GM21381 (cell line): ENCODE measurements at regions not wholly inside any gene's neighbourhood (a gene's known extent, or its start where the extent isn't known, plus 50 kb on each side); places are given as distances from the start of the nearest gene placed in this dataset.

Experiments used
- ATAC-seq: cut with Tn5 transposase; IDR thresholded peaks from one replicate; pipeline ENCODE4 v1.9.1; 2021; ENCODE audit warnings: mild to moderate bottlenecking, moderate library complexity; ENCODE audit not compliant: unreplicated experiment

GRCh38 chr11:130636722-130637464 lies 188.4 kb downstream of the ADAMTS15 start:
- ATAC-seq, result peak; percentile 79

- no peak for ATAC-seq
Observed at GRCh38 chr11:130637566-130637965, 189.1 kb downstream of the ADAMTS15 start.

- no peak for ATAC-seq
Observed at GRCh38 chr11:130638033-130638432, 189.6 kb downstream of the ADAMTS15 start.

GRCh38 chr11:130638624-130639023 lies 190.2 kb downstream of the ADAMTS15 start:
- ATAC-seq, result no peak

GRCh38 chr11:130639369-130639768 lies 190.9 kb downstream of the ADAMTS15 start:
- no peak for ATAC-seq

- no peak for ATAC-seq
Observed at GRCh38 chr11:130640526-130640925, 192.1 kb downstream of the ADAMTS15 start.

- ATAC-seq, result no peak
Observed at GRCh38 chr11:130641876-130642275, 193.4 kb downstream of the ADAMTS15 start.

- ATAC-seq, result no peak
Observed at GRCh38 chr11:130642994-130643393, 194.5 kb downstream of the ADAMTS15 start.

- no peak for ATAC-seq
Observed at GRCh38 chr11:130644187-130644586, 195.7 kb downstream of the ADAMTS15 start.

- no peak for ATAC-seq
Observed at GRCh38 chr11:130645164-130645842, 196.9 kb downstream of the ADAMTS15 start.

GRCh38 chr11:130645843-130646197 lies 197.4 kb downstream of the ADAMTS15 start:
- ATAC-seq, result no peak

- ATAC-seq, result no peak
Observed at GRCh38 chr11:130646881-130647280, 198.4 kb downstream of the ADAMTS15 start.

- ATAC-seq, result no peak
Observed at GRCh38 chr11:130647371-130647770, 198.9 kb downstream of the ADAMTS15 start.

GRCh38 chr11:130649801-130650200 lies 201.4 kb downstream of the ADAMTS15 start:
- ATAC-seq, result no peak

GRCh38 chr11:130650456-130651030 lies 202.1 kb downstream of the ADAMTS15 start:
- no peak for ATAC-seq

- no peak for ATAC-seq
Observed at GRCh38 chr11:130651066-130651855, 202.8 kb downstream of the ADAMTS15 start.

- no peak for ATAC-seq
Observed at GRCh38 chr11:130652671-130653335, 204.4 kb downstream of the ADAMTS15 start.

GRCh38 chr11:130653838-130654636 lies 205.6 kb downstream of the ADAMTS15 start:
- ATAC-seq, result no peak

GRCh38 chr11:130655300-130655699 lies 206.9 kb downstream of the ADAMTS15 start:
- ATAC-seq, result no peak

- no peak for ATAC-seq
Observed at GRCh38 chr11:130666781-130667251, 218.4 kb downstream of the ADAMTS15 start.
